ENCODE measurements at regions not wholly inside any gene's neighbourhood (a gene's known extent, or its start where the extent isn't known, plus 50 kb on each side); places are given as distances from the start of the nearest gene placed in this dataset.

- peaks cover 13% of the 10 kb centered on the region for H3K9me3 ChIP-seq (ENCODE audit: insufficient read depth, low read length)
- H3K9ac ChIP-seq (ENCODE audit: insufficient read length, low read depth): no peak overlapping the region
- no peaks in the 10 kb centered on the region for H3K4me1 ChIP-seq (ENCODE audit: insufficient read depth, insufficient read length)
- H3K27me3 ChIP-seq (ENCODE audit: insufficient read depth, insufficient read length): no peaks in the 10 kb centered on the region
- TF ChIP-seq SUZ12 (IDR thresholded peaks at IDR 0.05; ENCODE audit: extremely low read depth, insufficient read depth, insufficient read length): no peak
- no peak for TF ChIP-seq YY1 (IDR thresholded peaks at IDR 0.05; ENCODE audit: insufficient read depth, insufficient read length)
- TF ChIP-seq ZNF274 (IDR thresholded peaks at IDR 0.05; ENCODE audit: low read depth, low read length): no peak
- H3K4me3 ChIP-seq (ENCODE audit: insufficient read length, low read depth): no peak overlapping the region
- no peaks in the 10 kb centered on the region for H3K36me3 ChIP-seq (ENCODE audit: insufficient read depth, insufficient read length, low read length)
- no peak for DNase-seq (ENCODE audit: low read depth, low spot score)
These were observed 290.7 kb downstream of the FGFR2 start for GRCh38 chr10:121307411-121307980.

GRCh38 chr10:121308020-121308419 lies 290.2 kb downstream of the FGFR2 start:
- TF ChIP-seq SUZ12 (IDR thresholded peaks at IDR 0.05; ENCODE audit: extremely low read depth, insufficient read depth, insufficient read length) (no peak), YY1 (IDR thresholded peaks at IDR 0.05; ENCODE audit: insufficient read depth, insufficient read length) (no peak), ZNF274 (IDR thresholded peaks at IDR 0.05; ENCODE audit: low read depth, low read length) (no peak)
- Histone ChIP-seq H3K36me3 (ENCODE audit: insufficient read depth, insufficient read length, low read length) (no peaks in the 10 kb centered on the region), H3K9ac (ENCODE audit: insufficient read length, low read depth) (no peak overlapping the region), H3K4me3 (ENCODE audit: insufficient read length, low read depth) (no peak overlapping the region), H3K4me1 (ENCODE audit: insufficient read depth, insufficient read length) (no peaks in the 10 kb centered on the region), H3K9me3 (ENCODE audit: insufficient read depth, low read length) (peaks cover 13% of the 10 kb centered on the region), H3K27me3 (ENCODE audit: insufficient read depth, insufficient read length) (no peaks in the 10 kb centered on the region)
- no peak for DNase-seq (ENCODE audit: low read depth, low spot score)

GRCh38 chr10:121309164-121309563 lies 289.1 kb downstream of the FGFR2 start:
- TF ChIP-seq SUZ12 (IDR thresholded peaks at IDR 0.05; ENCODE audit: extremely low read depth, insufficient read depth, insufficient read length) (no peak), YY1 (IDR thresholded peaks at IDR 0.05; ENCODE audit: insufficient read depth, insufficient read length) (no peak), ZNF274 (IDR thresholded peaks at IDR 0.05; ENCODE audit: low read depth, low read length) (no peak)
- Histone ChIP-seq H3K4me1 (ENCODE audit: insufficient read depth, insufficient read length) (no peaks in the 10 kb centered on the region), H3K27me3 (ENCODE audit: insufficient read depth, insufficient read length) (no peaks in the 10 kb centered on the region), H3K9me3 (ENCODE audit: insufficient read depth, low read length) (peaks cover 13% of the 10 kb centered on the region), H3K9ac (ENCODE audit: insufficient read length, low read depth) (no peak overlapping the region), H3K36me3 (ENCODE audit: insufficient read depth, insufficient read length, low read length) (no peaks in the 10 kb centered on the region), H3K4me3 (ENCODE audit: insufficient read length, low read depth) (no peak overlapping the region)
- no peak for DNase-seq (ENCODE audit: low read depth, low spot score)

- no peaks in the 10 kb centered on the region for H3K4me1 ChIP-seq (ENCODE audit: insufficient read depth, insufficient read length)
- TF ChIP-seq ZNF274 (IDR thresholded peaks at IDR 0.05; ENCODE audit: low read depth, low read length) (no peak), SUZ12 (IDR thresholded peaks at IDR 0.05; ENCODE audit: extremely low read depth, insufficient read depth, insufficient read length) (no peak), YY1 (IDR thresholded peaks at IDR 0.05; ENCODE audit: insufficient read depth, insufficient read length) (no peak)
- no peak for DNase-seq (ENCODE audit: low read depth, low spot score)
- H3K9me3 ChIP-seq (ENCODE audit: insufficient read depth, low read length): peaks cover 13% of the 10 kb centered on the region
- no peaks in the 10 kb centered on the region for H3K36me3 ChIP-seq (ENCODE audit: insufficient read depth, insufficient read length, low read length)
- no peak overlapping the region for H3K9ac ChIP-seq (ENCODE audit: insufficient read length, low read depth)
- H3K4me3 ChIP-seq (ENCODE audit: insufficient read length, low read depth): no peak overlapping the region
- H3K27me3 ChIP-seq (ENCODE audit: insufficient read depth, insufficient read length): no peaks in the 10 kb centered on the region
These were observed 288.0 kb downstream of the FGFR2 start for GRCh38 chr10:121310151-121310711.

GRCh38 chr10:121311812-121312443 lies 286.3 kb downstream of the FGFR2 start:
- H3K9ac ChIP-seq (ENCODE audit: insufficient read length, low read depth): no peak overlapping the region
- H3K27me3 ChIP-seq (ENCODE audit: insufficient read depth, insufficient read length): no peaks in the 10 kb centered on the region
- H3K36me3 ChIP-seq (ENCODE audit: insufficient read depth, insufficient read length, low read length): no peaks in the 10 kb centered on the region
- no peak for TF ChIP-seq YY1 (IDR thresholded peaks at IDR 0.05; ENCODE audit: insufficient read depth, insufficient read length)
- TF ChIP-seq ZNF274 (IDR thresholded peaks at IDR 0.05; ENCODE audit: low read depth, low read length): no peak
- TF ChIP-seq SUZ12 (IDR thresholded peaks at IDR 0.05; ENCODE audit: extremely low read depth, insufficient read depth, insufficient read length): no peak
- H3K4me1 ChIP-seq (ENCODE audit: insufficient read depth, insufficient read length): no peaks in the 10 kb centered on the region
- H3K4me3 ChIP-seq (ENCODE audit: insufficient read length, low read depth): no peak overlapping the region
- DNase-seq (ENCODE audit: low read depth, low spot score): no peak
- H3K9me3 ChIP-seq (ENCODE audit: insufficient read depth, low read length): peaks cover 13% of the 10 kb centered on the region

- H3K9ac ChIP-seq (ENCODE audit: insufficient read length, low read depth): no peak overlapping the region
- no peaks in the 10 kb centered on the region for H3K27me3 ChIP-seq (ENCODE audit: insufficient read depth, insufficient read length)
- no peaks in the 10 kb centered on the region for H3K4me1 ChIP-seq (ENCODE audit: insufficient read depth, insufficient read length)
- no peaks in the 10 kb centered on the region for H3K36me3 ChIP-seq (ENCODE audit: insufficient read depth, insufficient read length, low read length)
- no peak for DNase-seq (ENCODE audit: low read depth, low spot score)
- H3K4me3 ChIP-seq (ENCODE audit: insufficient read length, low read depth): no peak overlapping the region
- TF ChIP-seq ZNF274 (IDR thresholded peaks at IDR 0.05; ENCODE audit: low read depth, low read length): no peak
- no peak for TF ChIP-seq YY1 (IDR thresholded peaks at IDR 0.05; ENCODE audit: insufficient read depth, insufficient read length)
- TF ChIP-seq SUZ12 (IDR thresholded peaks at IDR 0.05; ENCODE audit: extremely low read depth, insufficient read depth, insufficient read length): no peak
- peaks cover 13% of the 10 kb centered on the region for H3K9me3 ChIP-seq (ENCODE audit: insufficient read depth, low read length)
These were observed 285.7 kb downstream of the FGFR2 start for GRCh38 chr10:121312587-121312986.

- TF ChIP-seq ZNF274 (IDR thresholded peaks at IDR 0.05; ENCODE audit: low read depth, low read length) (no peak), YY1 (IDR thresholded peaks at IDR 0.05; ENCODE audit: insufficient read depth, insufficient read length) (no peak), SUZ12 (IDR thresholded peaks at IDR 0.05; ENCODE audit: extremely low read depth, insufficient read depth, insufficient read length) (no peak)
- Histone ChIP-seq H3K4me1 (ENCODE audit: insufficient read depth, insufficient read length) (no peaks in the 10 kb centered on the region), H3K9ac (ENCODE audit: insufficient read length, low read depth) (no peak overlapping the region), H3K27me3 (ENCODE audit: insufficient read depth, insufficient read length) (no peaks in the 10 kb centered on the region), H3K4me3 (ENCODE audit: insufficient read length, low read depth) (no peak overlapping the region), H3K36me3 (ENCODE audit: insufficient read depth, insufficient read length, low read length) (no peaks in the 10 kb centered on the region), H3K9me3 (ENCODE audit: insufficient read depth, low read length) (peaks cover 8% of the 10 kb centered on the region; the same call in 1 of the 2 replicates)
- DNase-seq (ENCODE audit: low read depth, low spot score): no peak
These were observed 284.9 kb downstream of the FGFR2 start for GRCh38 chr10:121313119-121313875.
